Breast epithelium (tissue), 4 donors: ENCODE measurements at regions not wholly inside any gene's neighbourhood (a gene's known extent, or its start where the extent isn't known, plus 50 kb on each side); places are given as distances from the start of the nearest gene placed in this dataset.

ENCODE experiments used
- DNase-seq, 2 donors: peaks; one replicate each; pipeline ENCODE4 v3.0.0-alpha.2; 2019; ENCODE audit warnings: low spot score in 2 of 2
- H3K27ac ChIP-seq, 2 donors: fragments of 200-600 bp; sonication (generic) in 1 of 2; one replicate each; pipeline ENCODE4 v1.5.1; 2016 to 2019; ENCODE audit warnings: mild to moderate bottlenecking in 1 of 2
- H3K27me3 ChIP-seq, 2 donors: fragments of 200-600 bp; sonication (generic) in 1 of 2; one replicate each; pipeline versions ENCODE4 v1.5.1 to v1.6.0; 2017 to 2019; ENCODE audit warnings: control low read depth in 1 of 2, mild to moderate bottlenecking in 1 of 2
- H3K36me3 ChIP-seq: fragments of 200-600 bp; one replicate; pipeline ENCODE4 v1.5.1; 2019
- H3K4me1 ChIP-seq, 2 donors: fragments of 200-600 bp; sonication (generic); one replicate each; pipeline ENCODE4 v1.5.1; 2016 to 2019; ENCODE audit warnings: control low read depth in 1 of 2
- H3K4me3 ChIP-seq, 3 donors: fragments of 200-600 bp; sonication (generic); 1 replicate in 2 of 3; 2 replicates in 1 of 3; pipeline ENCODE4 v1.5.1; 2016 to 2019; ENCODE audit warnings: mild to moderate bottlenecking in 3 of 3, moderate library complexity in 2 of 3
- H3K9me3 ChIP-seq, 2 donors: fragments of 200-600 bp; sonication (generic) in 1 of 2; one replicate each; pipeline ENCODE4 v1.5.1; 2016 to 2019; ENCODE audit warnings: control low read depth in 1 of 2
- POLR2A ChIP-seq: fragments of 450-650 bp; IDR thresholded peaks from one replicate; pipeline ENCODE4 v1.6.1; 2016; ENCODE audit warnings: antibody characterized with exemption, mild to moderate bottlenecking, moderate library complexity
- POLR2AphosphoS5 ChIP-seq, 3 donors: sonication (generic); formaldehyde crosslinking; IDR thresholded peaks; one replicate each; pipeline ENCODE4 v1.6.1; 2017; ENCODE audit warnings: antibody characterized with exemption in 3 of 3
- intact Hi-C: fragments of 100-400 bp; cut with DNase I; formaldehyde crosslinking; loops from one replicate; pipeline ENCODE4 v1.15.1; 2023; ENCODE audit warnings: low total_unique reads
- TF ChIP-seq, protein P1 (sequence below), 3 donors: fragments of 450-650 bp; IDR thresholded peaks; one replicate each; pipeline ENCODE4 v1.5.1; 2016 to 2017; ENCODE audit warnings: antibody characterized with exemption in 3 of 3, mild to moderate bottlenecking in 3 of 3, moderate library complexity in 3 of 3

DNA sequence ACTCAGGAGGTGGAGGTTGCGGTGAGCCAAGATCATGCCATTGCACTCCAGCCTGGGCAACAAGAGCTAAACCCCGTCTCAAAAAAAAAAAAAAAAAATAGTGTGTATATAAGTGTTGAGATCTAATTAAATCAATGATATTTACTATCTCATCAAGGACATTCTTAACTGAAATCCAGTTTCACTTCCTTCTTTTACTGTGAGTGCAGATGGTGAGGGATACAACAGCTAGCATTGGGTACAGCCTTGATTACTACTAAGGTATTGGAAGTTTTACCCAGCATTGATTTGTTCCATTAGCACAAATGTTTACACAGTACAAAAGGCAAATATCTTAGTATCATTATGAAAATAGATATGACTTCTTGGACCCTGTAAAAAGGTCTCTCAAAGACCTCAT lies 546.6 kb downstream of the KCTD12 start:
- intact Hi-C loops: no loop called here
- no peaks in the 10 kb centered on the region for H3K4me1 ChIP-seq
- TF ChIP-seq, protein P1, sequence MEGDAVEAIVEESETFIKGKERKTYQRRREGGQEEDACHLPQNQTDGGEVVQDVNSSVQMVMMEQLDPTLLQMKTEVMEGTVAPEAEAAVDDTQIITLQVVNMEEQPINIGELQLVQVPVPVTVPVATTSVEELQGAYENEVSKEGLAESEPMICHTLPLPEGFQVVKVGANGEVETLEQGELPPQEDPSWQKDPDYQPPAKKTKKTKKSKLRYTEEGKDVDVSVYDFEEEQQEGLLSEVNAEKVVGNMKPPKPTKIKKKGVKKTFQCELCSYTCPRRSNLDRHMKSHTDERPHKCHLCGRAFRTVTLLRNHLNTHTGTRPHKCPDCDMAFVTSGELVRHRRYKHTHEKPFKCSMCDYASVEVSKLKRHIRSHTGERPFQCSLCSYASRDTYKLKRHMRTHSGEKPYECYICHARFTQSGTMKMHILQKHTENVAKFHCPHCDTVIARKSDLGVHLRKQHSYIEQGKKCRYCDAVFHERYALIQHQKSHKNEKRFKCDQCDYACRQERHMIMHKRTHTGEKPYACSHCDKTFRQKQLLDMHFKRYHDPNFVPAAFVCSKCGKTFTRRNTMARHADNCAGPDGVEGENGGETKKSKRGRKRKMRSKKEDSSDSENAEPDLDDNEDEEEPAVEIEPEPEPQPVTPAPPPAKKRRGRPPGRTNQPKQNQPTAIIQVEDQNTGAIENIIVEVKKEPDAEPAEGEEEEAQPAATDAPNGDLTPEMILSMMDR (IDR thresholded peaks at IDR 0.05): no peak
- TF ChIP-seq POLR2A (no peak), POLR2AphosphoS5 (IDR thresholded peaks at IDR 0.05) (no peak)
- H3K9me3 ChIP-seq: no peaks in the 10 kb centered on the region
- H3K27ac ChIP-seq: no peak overlapping the region
- no peak overlapping the region for H3K4me3 ChIP-seq
- no peaks in the 10 kb centered on the region for H3K36me3 ChIP-seq
- no peaks in the 10 kb centered on the region for H3K27me3 ChIP-seq
- no peak for DNase-seq

DNA sequence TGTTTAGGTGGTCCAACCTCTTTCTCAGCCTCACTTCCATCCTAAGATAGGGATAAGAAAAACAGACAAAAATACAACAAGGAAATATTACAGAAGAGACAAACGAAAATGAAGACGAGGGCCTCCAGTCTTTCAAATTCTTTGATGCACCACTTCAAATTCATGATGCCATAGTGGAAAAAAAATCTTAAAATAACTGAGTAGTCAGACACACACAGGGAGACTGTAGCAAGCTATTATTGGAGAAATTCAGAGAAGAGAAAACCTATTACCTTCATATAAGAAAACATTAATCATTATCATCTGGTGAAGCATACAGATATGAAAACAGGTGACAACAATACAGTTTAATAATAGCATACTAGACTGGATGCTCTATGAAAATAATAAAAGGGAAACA lies 548.2 kb downstream of the KCTD12 start:
- TF ChIP-seq POLR2AphosphoS5 (IDR thresholded peaks at IDR 0.05) (no peak), POLR2A (no peak)
- TF ChIP-seq, protein P1 (IDR thresholded peaks at IDR 0.05): no peak
- no peaks in the 10 kb centered on the region for H3K36me3 ChIP-seq
- intact Hi-C loops: no loop called here
- H3K27ac ChIP-seq: no peak overlapping the region
- no peaks in the 10 kb centered on the region for H3K9me3 ChIP-seq
- H3K27me3 ChIP-seq: no peaks in the 10 kb centered on the region
- H3K4me1 ChIP-seq: no peaks in the 10 kb centered on the region
- no peak for DNase-seq
- H3K4me3 ChIP-seq: no peak overlapping the region

DNA sequence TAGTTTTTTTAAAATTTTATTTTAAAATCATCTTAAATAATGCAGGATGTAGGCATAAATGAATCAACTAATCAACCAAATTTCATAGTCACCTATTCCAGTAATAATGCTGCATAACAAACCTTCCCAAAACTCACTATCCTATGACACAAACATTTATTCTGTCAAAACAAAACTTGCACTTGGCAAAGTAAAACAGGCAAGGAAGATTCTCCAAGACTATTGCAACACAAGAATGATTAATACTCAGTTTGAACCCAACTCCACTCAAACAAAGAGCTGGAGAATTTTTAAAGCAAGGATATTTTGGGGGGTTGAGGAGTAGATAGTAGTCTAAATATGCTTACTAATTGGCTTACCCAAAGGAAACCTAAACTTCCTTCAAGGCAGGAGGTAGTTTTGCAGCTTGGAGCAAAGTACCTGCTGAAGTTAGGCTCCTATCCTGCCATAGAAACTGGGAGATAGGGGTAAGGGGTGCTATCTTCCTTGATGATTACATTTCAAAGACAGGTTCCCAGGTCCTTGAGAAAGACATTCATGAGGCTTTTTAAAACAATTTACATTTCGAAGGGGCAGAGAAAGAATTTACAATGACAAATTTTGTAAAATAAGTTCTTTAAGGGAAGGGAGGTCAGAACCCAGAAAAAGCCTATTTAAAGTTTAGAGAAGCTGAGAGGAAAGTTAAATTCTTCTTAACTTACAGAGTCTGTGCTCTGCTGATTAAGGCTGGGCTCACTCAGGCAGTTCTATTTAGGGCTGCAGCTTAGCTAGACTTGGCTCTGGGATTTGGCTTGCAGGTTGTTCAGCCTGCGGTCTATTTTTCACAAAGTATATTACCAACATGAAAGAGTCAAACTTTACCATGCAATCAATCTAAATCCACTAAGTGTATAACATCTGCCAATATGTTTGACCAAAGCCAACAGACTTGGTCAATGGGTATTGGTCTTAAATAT lies 549.0 kb downstream of the KCTD12 start:
- H3K36me3 ChIP-seq: no peaks in the 10 kb centered on the region
- intact Hi-C loops: no loop called here
- H3K27ac ChIP-seq: no peak overlapping the region
- no peak overlapping the region for H3K4me3 ChIP-seq
- H3K27me3 ChIP-seq: no peaks in the 10 kb centered on the region
- TF ChIP-seq POLR2AphosphoS5 (IDR thresholded peaks at IDR 0.05): no peak
- TF ChIP-seq POLR2A: no peak
- TF ChIP-seq, protein P1 (IDR thresholded peaks at IDR 0.05): no peak
- H3K9me3 ChIP-seq: no peaks in the 10 kb centered on the region
- no peaks in the 10 kb centered on the region for H3K4me1 ChIP-seq
- DNase-seq: no peak

DNA sequence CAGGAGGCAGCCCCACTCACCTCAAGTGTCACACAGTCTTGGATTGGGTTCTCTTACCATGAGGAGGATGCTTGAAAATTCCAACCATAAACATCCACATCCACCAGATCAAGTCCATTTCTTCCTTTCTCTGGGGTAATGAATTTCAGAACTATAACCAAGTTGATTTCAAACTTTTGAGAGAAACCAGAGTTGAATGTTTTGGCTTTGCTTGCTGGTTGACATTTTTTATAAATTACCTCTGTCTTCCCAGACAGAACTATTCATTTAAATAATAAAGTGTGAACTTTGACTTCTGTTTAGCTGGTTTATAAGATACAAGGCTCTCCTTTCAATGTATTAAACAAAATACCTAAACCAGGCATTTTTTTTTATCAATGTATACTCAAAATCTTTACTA lies 550.7 kb downstream of the KCTD12 start:
- intact Hi-C loops: no loop called here
- no peak overlapping the region for H3K4me3 ChIP-seq
- DNase-seq: no peak
- H3K27ac ChIP-seq: no peak overlapping the region
- no peaks in the 10 kb centered on the region for H3K27me3 ChIP-seq
- TF ChIP-seq, protein P1 (IDR thresholded peaks at IDR 0.05): no peak
- TF ChIP-seq POLR2A: no peak
- TF ChIP-seq POLR2AphosphoS5 (IDR thresholded peaks at IDR 0.05): no peak
- no peaks in the 10 kb centered on the region for H3K36me3 ChIP-seq
- no peaks in the 10 kb centered on the region for H3K9me3 ChIP-seq
- no peaks in the 10 kb centered on the region for H3K4me1 ChIP-seq

DNA sequence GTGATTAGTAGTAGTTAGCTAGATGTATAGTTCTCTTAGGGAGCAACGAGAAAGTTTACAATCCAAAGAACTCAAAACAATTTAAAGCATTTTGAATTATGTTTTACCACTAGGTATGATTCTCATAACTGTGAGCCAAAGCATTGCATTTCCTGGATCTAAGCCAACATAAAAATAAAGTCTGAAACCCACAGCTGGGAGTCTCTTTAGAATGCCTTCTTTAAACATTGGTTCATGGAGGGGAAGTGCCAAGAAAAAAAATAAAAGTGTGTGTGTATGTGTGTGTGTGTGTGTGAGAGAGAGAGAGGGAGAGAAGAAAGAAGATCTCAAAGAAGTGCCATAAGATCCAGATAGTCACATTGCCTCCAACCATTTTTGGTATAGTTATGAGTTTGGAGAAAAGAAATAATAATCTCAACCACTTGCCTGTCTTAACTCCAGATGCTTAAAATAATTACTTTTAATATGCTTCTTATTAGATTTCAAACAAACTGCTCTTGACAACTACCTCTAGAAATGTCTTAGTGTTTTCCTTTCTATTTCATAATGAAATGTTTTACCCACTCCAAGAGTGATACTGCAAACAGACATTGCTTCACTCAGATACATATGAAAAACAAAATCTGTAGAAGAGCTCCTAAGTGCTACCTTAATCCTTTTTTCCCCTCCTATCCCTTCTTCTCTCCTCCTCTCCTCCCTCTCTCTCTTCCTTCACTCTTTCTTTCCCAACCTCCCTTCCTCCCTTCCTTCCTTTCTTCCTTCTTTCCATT lies 554.1 kb downstream of the KCTD12 start:
- no peaks in the 10 kb centered on the region for H3K4me1 ChIP-seq
- no peaks in the 10 kb centered on the region for H3K27me3 ChIP-seq
- no peaks in the 10 kb centered on the region for H3K9me3 ChIP-seq
- H3K27ac ChIP-seq: no peak overlapping the region
- intact Hi-C loops: no loop called here
- no peaks in the 10 kb centered on the region for H3K36me3 ChIP-seq
- H3K4me3 ChIP-seq: no peak overlapping the region
- TF ChIP-seq POLR2AphosphoS5 (IDR thresholded peaks at IDR 0.05): no peak
- TF ChIP-seq POLR2A: no peak
- TF ChIP-seq, protein P1 (IDR thresholded peaks at IDR 0.05): no peak
- DNase-seq: no peak
